ENCODE measurements at regions not wholly inside any gene's neighbourhood (a gene's known extent, or its start where the extent isn't known, plus 50 kb on each side); places are given as distances from the start of the nearest gene placed in this dataset.
"Not testable (repeated sequence)": the region's sequence is repeated elsewhere in the genome, so short reads cannot be mapped to it uniquely, and the experiment has no call there.

DNA sequence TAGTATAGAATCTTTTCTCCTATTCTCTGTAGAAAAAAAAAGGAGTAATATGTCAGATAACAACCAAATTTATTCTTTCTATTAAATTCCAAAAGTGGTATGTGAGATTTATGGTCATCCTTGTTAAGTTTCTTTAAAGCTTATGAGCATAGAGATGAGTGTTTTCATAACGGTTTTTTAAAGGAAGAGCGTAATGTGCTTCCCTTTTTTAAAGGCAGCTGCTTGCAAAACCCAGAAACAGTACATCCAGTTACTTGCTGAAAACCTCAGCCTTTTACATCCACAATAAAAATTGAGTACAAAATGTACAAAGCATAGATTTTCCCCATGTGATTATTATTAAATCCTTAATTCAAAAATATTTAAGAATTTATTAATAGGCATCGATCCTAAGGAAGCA is 53.6 kb upstream of the CD163 start:
- WGBS, 2 donors = 37 to 43% methylated on average over 3 of the region's 3 CpGs
- no peak overlapping the region for H3K4me3 ChIP-seq (ENCODE audit: low read length in 2 of 2)
- no peak overlapping the region for H3K27ac ChIP-seq (ENCODE audit: low read depth in 1 of 2, low read length in 2 of 2)

DNA sequence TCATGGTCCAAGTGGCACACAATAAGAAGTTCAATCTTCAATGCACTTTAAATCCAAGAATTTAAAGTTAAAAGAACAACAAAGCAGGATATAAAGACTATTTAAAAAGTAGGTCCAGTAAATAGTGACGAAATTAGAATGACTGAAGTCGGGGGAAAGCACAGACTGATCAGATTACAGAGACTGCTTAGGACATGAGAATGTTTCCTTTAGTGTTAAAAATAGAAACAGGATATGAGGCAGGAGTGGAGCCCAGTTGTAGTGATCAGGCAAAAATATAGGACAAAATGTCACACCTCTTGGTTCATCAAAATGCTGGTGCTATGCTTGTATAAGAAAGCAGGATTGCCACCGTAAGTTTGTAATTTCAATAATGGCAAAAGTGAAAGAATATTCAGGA is 52.2 kb upstream of the CD163 start:
- no peak for DNase-seq
- Histone ChIP-seq H3K9me3 (ENCODE audit: control insufficient read depth, low read length) (no peaks in the 10 kb centered on the region), H3K27me3 (ENCODE audit: control insufficient read depth in 1 of 2, insufficient read depth in 2 of 2, low read length in 1 of 2) (no peaks in the 10 kb centered on the region), H3K27ac (ENCODE audit: low read depth in 1 of 2, low read length in 2 of 2) (no peak overlapping the region), H3K4me1 (ENCODE audit: control insufficient read depth in 1 of 2, insufficient read depth in 2 of 2, low read length in 2 of 2) (no peaks in the 10 kb centered on the region), H3K36me3 (ENCODE audit: control insufficient read depth in 1 of 2, insufficient read depth in 2 of 2, low read length in 1 of 2) (no peaks in the 10 kb centered on the region), H3K4me3 (ENCODE audit: low read length in 2 of 2) (no peak overlapping the region)
- ATAC-seq (ENCODE audit: low FRiP score) = no peak
- intact Hi-C loops (cut with DNase I) = no loop called here
- WGBS, 2 donors = 13 to 14% methylated on average over 3 of the region's 3 CpGs

More for the DNA sequence above, 53.6 kb upstream of the CD163 start:
- intact Hi-C loops (cut with DNase I) = no loop called here
- DNase-seq (no peak), ATAC-seq (ENCODE audit: low FRiP score) (no peak)
- H3K36me3 ChIP-seq (ENCODE audit: control insufficient read depth in 1 of 2, insufficient read depth in 2 of 2, low read length in 1 of 2) = no peaks in the 10 kb centered on the region
- no peaks in the 10 kb centered on the region for H3K9me3 ChIP-seq (ENCODE audit: control insufficient read depth, low read length)
- H3K4me1 ChIP-seq (ENCODE audit: control insufficient read depth in 1 of 2, insufficient read depth in 2 of 2, low read length in 2 of 2) = no peaks in the 10 kb centered on the region
- no peaks in the 10 kb centered on the region for H3K27me3 ChIP-seq (ENCODE audit: control insufficient read depth in 1 of 2, insufficient read depth in 2 of 2, low read length in 1 of 2)

DNA sequence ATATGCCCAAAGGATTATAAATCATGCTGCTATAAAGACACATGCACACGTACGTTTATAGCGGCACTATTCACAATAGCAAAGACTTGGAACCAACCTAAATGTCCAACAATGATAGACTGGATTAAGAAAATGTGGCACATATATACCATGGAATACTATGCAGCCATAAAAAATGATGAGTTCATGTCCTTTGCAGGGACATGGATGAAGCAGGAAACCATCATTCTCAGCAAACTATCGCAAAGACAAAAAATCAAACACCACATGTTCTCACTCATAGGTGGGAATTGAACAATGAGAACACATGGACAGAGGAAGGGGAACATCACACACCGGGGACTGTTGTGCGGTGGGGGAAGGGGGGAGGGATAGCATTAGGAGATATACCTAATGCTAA is 51.3 kb upstream of the CD163 start:
- H3K27me3 ChIP-seq (ENCODE audit: control insufficient read depth in 1 of 2, insufficient read depth in 2 of 2, low read length in 1 of 2); H3K4me3 ChIP-seq (ENCODE audit: low read length in 2 of 2); H3K27ac ChIP-seq (ENCODE audit: low read depth in 1 of 2, low read length in 2 of 2); H3K9me3 ChIP-seq (ENCODE audit: control insufficient read depth, low read length); H3K36me3 ChIP-seq (ENCODE audit: control insufficient read depth in 1 of 2, insufficient read depth in 2 of 2, low read length in 1 of 2); DNase-seq; intact Hi-C loops (cut with DNase I); ATAC-seq (ENCODE audit: low FRiP score); H3K4me1 ChIP-seq (ENCODE audit: control insufficient read depth in 1 of 2, insufficient read depth in 2 of 2, low read length in 2 of 2): not testable (repeated sequence)
- WGBS, 2 donors = 88 to 94% methylated on average over 6 of the region's 6 CpGs

Measured in aorta (tissue), 5 donors.